ENCODE measurements at regions not wholly inside any gene's neighbourhood (a gene's known extent, or its start where the extent isn't known, plus 50 kb on each side); places are given as distances from the start of the nearest gene placed in this dataset.

DNA sequence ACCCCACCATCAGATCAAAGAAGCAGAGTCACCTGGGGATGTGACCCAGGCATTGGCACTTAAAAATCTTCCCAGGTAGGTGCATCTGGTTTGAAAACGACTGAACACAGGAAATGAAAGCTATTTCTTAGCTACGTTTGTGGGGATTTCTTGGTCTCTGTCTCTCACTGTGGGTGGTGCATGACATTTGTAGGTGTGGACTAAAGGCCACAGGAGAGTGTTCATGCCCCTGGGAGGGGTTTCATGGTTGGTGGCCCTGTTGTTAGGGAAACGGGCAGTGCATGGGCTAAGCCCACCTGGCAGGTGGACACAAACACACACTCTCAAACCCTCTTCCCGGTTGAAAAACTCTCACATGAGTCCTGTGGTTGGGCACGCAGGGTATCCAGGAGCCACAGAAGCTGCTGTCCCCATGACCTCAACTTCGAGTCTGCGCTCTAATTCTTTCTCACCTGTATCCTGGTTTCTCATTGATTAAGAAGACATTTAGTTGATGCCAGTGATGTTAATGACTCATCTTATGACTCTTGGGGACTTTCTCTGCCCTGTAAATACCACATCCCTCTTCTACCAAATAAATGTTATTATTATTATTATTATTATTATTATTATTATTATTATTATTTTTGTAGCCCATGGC, 119.4 kb downstream of the MRPS6 start:
- no peak for DNase-seq

DNA sequence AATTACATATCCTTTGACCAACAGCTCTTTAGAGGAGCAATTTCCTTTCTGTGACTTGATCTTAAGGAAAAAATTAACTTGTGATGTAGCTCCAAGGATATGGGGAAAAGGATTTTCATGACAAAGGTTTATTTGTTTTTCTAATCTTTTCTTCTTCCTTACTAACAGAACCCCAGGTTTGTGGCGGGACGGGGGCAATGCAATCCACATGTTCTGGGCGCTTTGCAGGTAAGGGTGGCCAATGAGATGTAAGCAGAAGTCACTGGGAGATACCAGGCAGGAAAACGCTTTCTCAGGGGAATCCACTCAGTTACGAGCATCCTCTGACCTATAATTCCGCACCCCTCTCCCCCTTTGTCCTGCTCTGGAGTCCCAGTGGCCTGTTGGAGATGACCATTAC, 122.0 kb downstream of the MRPS6 start:
- DNase-seq, result no peak

DNA sequence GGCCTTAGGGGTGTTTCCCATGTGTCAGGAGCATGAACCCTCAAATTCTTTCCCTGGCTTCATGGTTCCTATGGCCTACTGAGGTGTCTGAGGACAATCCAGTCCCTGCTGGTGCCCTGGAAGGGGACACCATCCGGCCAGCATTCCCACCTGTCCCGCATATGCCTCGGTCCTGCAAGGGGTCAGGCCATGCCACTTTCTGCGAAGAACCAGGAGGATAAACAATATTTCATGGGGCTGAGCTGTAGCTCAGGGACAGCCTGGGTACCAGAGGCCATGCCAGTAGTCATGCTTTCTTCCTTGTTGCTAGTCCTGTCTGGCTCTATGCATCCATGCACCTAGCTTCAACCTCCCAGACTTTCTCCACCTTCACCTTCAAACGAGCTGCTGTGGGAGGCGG, 123.6 kb downstream of the MRPS6 start:
- DNase-seq, result no peak

DNA sequence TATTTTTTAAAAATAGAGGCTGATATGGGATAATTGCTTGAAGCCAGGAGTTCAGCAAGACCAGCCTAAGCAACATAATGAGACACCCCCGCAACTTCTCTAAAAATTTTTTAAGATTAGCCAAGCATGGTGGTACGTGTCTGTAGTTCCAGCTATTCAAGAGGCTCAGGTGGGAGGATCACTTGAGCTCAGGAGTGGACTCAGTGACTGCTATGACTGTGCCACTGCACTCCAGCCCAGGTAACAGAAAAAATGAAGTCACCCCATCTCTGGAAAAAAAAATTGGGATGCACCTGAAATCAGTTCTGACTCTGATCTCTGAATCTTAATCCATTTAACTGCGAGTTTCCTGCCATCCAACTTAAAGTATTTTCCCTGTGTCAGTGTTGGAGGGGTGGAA, 124.2 kb downstream of the MRPS6 start:
- no peak for DNase-seq

DNA sequence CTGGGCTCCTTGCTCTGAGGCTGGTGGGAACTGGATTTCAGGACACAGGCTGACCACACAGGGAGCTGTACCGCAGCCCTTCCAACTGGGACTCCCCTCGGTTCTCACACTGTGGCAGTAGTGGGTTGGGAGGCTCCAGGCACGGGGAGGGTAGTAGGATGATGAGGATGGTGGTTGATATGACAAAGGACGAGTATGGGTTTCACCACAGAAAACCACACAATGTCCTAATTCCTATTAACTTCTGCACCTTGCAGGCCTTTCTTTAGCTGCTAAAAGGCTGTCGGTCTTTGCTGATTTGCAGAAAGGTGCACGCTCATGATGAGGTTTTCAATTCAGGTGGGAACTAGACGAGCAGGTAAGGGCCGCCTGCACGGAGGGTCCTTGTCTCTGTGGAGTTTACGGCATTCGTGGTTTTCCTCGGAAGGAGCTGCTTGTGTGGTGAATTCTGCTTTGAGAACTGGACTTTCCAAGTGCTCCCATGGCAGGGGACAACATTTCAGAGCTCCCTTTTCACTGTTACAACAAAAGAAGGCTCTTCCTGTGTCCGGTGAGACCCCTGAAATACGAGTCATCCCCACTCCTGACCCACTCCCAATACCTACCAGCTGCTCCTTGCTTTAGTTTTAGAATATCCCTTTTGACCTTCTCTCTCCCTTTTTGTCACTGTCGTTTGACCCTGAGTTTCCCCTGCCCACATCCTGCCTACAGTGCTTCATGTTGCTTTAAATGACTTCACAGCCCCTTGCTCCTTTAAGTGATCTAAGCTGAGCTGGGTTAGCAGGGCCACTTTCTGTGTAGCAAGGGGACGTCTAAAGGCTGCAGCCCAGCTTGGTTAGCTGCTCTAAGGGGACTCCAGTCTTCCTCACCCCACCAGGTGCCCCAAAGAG, 125.1 kb downstream of the MRPS6 start:
- no peak for DNase-seq

DNA sequence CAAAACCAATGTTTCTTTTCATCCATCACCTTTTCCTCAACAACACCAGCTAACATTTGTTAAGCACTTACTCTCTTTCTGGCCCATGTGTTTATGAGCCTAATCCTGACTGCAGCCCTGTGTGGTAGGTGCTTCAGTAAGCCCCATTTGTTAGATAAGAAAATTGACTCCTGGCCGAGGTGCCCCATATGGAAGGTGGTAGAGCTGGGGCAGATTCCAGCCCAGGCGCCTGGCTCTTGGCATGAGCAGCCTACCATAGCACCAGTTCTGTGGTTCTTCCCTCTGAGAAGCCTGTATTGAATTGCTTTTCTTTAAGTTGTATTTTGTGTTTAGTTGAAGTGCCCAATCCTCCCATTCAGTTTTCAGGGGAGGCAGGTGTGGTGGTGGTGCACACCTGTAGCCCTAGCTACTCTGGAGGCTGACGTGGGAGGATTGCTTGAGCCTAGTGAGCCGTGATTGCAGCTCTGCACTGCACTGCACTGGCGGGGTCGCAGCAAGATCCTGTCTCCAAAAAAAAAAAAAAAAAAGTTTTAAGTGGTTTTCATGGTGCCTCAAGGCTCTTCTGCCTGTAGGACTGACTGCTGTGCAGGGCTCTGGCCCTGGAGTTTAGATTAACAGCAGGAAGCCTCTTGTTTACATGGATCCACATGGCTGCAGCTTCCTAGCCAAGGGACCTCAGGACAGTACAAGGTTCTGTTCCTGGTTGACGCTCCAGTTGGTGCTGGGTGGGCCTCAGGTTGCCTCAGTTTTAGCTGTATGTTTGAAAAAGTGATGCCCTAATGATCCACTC, 125.9 kb downstream of the MRPS6 start:
- no peak for DNase-seq

DNA sequence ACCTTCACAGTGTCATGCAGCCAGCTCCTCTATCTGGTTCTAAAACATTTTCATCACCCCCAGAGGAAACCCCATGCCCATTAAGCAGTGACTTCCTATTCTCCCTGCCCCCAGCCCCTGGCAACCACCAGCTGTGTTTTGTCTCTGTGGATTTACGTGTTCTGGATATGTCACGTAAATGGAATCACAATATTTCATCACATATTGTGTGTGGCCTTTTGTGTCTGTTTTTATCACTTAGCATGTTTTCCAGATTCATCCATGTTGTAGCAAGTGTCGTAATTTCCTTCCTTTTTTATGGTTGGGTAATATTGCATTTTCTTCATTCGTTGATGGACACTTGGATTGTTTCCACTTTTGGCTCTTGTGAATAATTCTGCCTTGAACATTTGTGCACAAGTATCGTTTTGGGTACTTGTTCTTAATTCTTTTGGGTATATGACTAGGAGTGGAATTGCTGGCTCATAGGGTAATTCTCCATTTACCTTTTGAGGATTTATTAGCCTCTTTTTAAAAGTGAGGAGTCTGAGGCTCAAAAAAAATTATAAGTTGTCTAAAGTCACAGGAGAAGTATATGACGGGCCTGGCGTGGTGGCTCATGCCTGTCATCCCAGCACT, 127.0 kb downstream of the MRPS6 start:
- DNase-seq, result no peak

DNA sequence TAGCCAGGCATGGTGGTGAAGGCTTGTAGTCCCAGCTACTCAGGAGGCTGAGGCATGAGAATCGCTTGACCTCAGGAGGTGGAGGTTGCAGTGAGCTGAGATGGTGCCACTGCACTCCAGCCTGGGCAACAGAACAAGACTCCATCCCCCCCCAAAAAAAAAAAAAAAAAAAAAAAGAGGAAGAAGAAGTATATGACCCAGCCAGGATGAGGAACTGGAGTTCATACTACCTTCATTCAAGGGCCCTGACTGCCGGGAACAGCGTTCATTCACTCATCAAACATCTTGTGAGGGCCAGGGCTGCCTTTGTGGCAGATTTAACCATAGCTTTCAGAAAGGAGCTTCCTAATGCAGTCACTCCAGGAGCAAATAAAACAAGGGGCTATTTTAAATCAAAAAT, 127.6 kb downstream of the MRPS6 start:
- no peak for DNase-seq

DNA sequence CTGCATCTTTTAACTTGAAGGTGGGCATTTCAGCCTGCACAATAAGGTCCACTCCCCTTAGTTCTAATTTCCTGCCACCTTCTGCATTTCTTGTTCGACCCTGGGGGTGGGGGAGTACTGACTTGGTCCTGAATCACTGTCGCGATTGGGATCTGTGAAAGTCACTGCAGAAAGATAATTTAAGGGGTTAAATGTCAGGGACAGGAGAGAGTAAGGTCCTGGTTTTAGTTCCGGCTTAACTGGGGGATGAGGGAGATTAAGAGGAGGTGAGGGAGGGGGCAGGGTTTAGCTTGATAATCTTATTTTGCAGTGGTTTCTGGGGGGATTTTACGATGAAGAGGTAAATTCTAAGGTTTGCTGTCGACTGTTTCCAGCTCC, 128.1 kb downstream of the MRPS6 start:
- DNase-seq, result no peak

DNA sequence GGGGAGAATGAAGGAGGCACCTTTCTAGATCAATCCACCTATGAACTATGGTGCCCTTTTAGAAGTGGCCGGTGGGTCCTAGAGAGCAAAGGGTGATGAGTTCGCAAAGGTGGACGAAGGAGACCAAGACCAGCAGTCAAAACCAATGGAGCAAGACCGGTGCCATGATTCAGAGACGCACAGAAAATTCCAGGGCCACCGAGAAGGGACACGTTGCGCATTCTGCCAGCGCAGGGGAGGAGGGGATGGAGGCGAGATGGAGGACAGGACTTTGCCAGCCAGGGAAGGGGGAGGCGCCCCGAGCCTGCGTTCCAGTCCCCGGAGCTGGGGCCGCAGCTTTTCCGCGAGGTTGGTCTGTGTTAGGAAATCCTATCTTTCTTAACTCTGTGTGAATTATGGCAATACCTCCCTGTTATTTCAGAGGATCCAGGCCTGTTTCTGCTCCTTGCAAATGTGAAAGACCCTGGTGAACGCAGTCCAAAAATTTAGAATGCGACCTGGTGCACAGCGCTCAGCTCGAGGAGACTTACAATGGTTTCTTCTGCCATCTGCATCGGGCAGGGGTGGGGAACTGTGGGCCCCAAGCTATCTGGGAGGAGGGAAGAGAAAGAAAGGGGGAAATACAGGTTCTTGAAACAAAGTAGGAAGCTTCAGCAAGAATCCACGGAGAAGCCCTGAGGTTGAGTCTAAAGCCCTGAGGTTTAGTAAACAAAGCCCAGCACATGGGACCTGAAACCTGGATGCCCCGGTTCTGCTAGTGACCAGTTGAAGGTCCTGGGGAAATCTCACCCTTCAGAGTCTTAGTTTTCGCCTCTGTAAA, 129.4 kb downstream of the MRPS6 start:
- DNase-seq, result no peak

DNA sequence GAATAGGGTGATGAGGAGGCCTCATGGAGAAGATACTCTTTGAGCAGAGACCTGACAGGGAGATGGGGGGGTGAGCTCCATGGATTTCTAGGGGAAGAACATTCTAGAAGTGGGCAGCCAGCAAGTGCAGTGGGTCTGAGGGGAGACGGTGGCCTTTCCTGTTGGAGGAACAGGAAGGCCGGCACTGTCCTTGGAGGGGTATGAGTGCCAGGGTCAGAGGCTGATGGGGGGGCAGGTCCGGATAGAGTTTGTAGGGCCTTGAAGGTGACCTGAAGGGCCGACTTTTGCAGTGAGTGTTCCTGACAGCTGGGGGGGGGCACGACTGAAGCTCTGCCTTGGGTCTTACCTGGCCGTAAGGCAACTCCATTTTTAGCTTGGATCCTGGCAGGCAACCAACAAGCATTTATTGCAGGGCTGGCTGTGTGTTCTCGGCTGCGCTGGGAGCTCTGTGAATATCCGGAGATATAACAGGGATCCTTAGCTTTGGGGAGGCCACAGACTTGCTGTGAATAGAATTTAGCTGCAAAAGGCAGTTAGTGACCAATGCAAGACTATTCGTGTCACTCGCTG, 130.6 kb downstream of the MRPS6 start:
- DNase-seq, result no peak

DNA sequence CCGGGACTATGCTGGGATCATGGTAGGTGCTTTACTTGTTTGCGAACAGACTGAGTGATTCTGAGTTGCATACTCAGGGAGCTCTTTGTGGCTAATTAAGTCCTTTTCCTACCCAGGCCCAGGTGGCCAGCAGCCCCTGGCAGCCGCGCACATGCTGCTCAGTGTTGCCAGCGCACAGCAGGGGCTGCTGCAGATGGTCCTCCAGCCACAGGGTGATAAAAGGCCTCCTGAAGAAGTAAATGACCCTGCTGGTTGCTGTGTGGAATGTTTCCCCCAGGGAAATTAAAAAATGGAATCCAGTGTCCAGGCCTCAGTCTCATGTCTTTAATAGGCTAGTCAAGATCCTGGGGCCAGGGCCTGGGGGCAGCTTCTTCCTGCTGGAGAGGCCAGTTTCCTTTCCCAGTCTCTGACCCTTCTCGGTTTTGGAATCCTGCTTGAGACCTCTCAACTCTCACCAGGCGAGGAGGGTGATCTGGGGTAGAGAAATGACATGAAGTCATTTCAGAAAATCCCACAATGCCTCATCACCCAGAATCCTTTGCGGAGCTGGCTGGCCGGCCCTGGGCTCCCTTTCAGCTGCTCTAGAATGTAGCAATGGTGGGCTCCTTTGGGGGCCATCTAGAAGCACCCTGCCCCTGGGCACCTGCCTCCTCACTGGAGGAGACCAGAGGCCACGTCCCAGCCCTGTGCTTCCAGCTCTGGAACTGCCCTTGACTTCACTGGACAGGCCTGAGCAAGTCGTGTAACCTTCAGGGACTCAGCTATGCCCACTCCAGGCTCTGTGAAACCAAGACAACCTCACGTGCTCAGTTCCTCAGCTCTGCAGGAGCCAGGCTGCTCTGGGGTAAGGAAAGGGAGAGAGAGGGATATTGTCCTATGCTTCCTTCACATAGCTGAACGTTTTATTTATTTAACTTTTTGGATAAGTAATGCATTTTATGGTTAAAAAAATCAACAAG, 131.4 kb downstream of the MRPS6 start:
- peak; percentile 56 for DNase-seq

DNA sequence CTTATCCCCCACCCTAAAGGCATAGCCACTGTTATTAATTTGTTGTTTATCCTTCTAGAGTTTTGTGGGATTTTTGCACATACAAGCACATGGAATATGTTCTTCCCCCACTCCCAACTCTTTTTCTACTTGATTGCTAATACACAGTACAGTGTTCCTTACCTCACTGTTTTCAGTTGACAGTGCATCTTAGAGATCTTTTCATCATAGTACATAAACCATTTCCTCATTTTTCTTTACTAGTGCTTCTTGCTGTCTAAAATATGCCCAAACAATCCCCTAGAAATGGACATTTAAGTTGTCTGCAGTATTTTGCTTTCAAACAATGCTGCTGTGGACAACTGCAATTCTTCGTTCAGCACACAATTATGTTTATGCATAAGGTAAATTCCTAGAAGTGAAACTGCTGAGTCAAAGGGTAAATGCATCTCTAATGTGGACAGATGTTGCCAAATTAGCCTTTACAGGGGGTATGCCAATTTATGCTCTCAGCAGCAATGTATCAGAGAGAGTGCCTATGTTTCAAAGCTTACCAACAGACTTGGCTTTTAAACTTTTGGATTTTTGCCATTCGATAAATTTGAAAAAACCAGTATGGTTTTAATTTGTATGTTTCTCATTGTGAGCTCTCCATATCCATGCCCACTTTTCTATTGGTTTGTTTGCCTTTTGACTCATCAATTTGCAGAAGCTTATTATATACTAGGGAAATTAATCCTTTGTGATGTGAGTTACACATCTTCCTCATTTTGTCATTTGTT, 132.6 kb downstream of the MRPS6 start:
- peak; percentile 91 for DNase-seq

DNA sequence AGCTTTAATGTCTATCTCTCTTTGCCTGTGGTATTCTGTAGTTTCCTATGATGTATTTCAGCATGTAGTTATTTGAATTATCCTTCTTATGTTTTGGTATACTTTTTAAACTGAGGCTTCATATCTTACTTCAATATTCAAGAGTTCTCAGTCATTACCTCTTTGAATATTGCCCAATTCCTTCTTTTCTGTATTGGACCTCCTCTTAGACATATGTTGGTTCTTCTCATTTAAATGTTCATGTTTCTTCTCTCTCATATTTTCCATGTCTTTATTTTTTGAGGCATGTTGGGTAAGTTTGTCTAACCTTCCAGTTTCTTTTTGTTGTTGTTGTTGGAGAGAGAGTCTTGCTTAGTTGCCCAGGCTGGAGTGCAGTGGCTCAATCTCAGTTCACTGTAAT, 140.6 kb downstream of the MRPS6 start:
- no peak for DNase-seq

DNA sequence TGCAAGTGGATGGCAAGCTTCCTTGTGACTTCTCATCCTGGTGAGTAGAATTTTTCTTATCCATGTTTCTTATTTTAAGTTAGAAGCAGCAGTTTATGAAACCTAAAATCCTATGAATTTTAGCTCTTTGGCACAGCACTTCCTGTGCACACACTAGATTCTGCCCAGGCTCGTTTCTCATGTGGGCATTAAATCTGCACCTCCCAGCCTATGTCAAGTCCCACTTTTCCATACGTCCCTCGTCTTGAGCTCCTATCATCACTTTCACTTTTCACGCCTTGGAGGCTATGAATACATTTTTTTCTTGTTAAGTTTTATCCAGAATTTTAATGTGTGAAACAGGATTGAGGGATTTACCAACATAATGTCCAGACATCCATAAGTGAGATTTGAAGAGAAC, 142.1 kb downstream of the MRPS6 start:
- DNase-seq, result no peak

DNA sequence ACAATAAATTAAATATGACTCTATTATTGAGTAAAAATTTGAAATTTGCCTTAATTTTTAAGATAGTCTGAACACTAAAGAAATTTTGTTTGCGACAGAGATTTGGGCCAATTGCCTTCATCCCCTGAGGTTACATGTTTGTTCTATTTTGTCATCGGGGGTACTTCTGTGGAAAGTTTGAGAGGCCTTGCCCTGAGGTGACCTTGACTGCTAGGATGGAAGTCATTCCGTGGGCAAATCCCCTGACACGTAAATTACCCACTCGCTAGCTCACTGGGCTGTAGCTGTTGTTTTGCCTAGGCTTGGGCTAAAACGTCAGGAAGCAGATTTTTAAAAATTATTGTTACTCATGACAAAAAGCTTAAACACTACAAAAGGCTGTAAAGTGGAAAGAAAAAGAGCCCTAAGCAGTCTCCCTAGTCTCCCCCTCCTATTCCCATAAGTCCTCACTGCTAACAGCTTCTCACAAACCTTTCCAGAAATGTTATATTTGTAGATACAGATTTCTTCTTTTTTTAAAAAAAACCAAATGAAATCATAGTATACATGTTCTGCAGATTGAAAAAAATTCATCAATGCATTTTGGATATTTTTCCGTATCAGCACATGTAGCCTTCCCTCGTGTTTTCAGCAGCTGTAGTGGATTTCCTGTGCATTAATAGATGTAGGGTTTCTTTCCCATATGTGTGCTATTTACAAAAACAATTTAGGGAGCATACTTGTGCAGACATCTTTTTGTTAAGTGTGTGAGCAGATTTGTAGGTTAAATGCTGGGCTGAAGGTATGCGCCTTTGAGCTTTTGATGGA, 142.7 kb downstream of the MRPS6 start:
- DNase-seq, result no peak

DNA sequence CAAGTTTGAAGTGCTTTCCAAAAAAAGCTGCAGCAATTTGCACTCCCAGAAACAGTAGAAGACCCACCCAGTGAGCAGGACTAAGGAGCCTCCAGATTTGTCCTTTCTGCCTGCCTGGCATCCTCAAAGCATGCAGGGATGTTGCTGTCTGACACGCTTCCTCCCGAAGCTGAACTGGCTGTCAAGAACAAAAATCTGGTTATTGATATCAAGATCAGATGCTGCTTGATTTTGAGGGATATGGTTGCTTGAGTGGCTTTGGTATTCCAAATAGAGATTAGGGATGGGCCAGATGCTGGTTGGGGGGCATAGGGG, 143.3 kb downstream of the MRPS6 start:
- no peak for DNase-seq

DNA sequence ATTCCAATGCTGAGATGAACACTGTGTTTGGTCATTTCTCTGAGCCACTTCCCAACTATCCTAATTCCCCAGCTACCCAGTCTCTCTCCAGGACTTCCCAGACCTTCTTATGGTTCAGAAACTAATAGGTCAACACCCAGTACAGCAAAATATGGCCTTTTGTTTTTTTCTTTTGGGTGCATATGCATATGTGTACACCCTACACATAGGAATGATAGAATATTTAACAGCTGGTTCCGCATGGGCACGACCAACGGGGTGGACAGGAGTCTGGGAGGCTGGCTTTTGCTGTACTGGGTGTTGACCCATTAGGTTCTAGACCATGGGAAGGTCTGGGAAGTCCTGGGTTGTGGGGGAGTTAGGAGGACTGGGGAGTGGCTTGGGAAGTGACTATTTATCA, 143.9 kb downstream of the MRPS6 start:
- no peak for DNase-seq

DNA sequence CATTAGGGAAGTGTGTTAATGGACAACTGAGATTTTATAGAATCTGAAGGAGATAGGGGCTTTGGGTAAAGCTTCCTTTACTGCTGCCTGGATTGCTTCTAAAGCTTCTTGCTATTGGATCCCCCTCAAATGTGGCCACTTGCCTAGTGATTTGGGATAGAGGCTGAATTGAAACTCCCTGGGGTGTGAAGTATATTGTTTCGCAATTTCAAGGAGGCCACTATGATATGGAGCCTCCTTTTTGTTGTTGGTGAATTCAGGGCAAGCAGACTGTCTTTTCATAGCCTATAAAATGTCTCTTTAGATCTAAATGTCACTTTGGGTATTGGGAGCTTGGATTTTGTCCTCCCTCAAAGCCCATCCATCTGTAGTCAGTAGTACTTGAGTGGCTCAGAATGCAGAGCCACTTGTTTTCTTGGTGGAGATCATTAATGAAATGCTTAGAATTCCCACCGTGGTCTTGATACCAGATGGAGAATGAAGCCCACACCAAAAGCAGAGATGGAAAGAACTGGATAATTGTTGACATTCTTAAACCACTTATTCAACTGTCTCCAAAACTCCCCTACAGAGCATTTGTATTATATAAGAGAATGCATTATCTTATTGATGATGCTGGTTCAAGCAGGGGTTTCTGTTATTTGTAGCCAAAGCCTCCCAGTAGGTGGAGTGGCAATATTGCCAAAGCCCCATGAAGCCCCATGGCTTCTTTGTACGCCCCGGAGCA, 144.3 kb upstream of the KCNE2 start:
- DNase-seq, result no peak
